NOMO-1 treated with DMSO at 0.1 percent for 48 hours (cell line): ENCODE measurements at regions not wholly inside any gene's neighbourhood (a gene's known extent, or its start where the extent isn't known, plus 50 kb on each side); places are given as distances from the start of the nearest gene placed in this dataset.
"Not testable (repeated sequence)": the region's sequence is repeated elsewhere in the genome, so short reads cannot be mapped to it uniquely, and the experiment has no call there.

Experiments
- DNase-seq: peaks from one replicate; lab custom pipeline; 2025; ENCODE audit not compliant: unreplicated experiment; lab: John Stamatoyannopoulos, UW

GRCh38 chr18:78875778-78876650, 103.6 kb upstream of the SALL3 start:
- no peak for DNase-seq

- DNase-seq, result no peak
Observed at GRCh38 chr18:78876868-78877267, 102.8 kb upstream of the SALL3 start.

- no peak for DNase-seq
Observed at GRCh38 chr18:78878335-78878734, 101.3 kb upstream of the SALL3 start.

GRCh38 chr18:78879072-78879883, 100.3 kb upstream of the SALL3 start:
- DNase-seq, result not testable (repeated sequence)

DNA sequence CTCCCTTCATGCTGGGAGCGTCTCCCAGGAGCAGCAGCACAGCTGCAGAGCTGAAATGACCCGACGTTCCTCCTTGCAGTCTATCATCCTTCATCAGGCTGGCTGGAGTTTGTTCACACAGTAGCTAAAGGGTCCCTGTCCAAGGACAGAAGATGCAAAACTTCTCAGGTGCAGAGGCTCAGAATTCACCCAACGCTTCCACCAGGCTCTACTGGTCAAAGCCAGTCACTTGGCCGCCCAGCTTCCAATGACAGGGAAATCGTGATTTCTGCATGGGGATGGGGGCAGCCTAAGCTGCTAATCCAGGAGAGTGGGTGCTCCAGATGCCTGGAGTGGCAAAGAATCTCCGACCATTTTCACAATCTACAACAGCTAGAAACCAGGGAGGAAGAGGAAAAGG, 97.0 kb upstream of the SALL3 start:
- DNase-seq, result no peak

DNA sequence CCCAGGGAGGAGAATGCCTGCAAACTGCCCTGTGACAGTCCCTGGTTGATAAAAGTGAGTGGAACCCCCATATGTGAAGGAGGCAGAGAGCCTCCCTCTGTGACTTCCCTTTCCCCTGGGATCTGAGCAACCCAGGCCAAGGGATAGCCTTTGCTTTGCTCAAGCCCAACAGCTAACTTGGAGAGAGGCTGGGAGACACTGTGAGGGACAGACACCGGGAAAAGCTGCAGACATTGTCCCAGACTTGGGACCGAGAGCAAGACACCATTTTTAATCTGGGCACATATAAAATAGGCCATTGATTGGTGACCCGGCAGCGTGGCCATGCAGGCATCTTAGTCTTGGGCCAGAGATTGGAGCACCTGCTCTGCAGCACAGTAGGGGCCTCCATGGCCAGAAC, 96.1 kb upstream of the SALL3 start:
- DNase-seq, result no peak

DNA sequence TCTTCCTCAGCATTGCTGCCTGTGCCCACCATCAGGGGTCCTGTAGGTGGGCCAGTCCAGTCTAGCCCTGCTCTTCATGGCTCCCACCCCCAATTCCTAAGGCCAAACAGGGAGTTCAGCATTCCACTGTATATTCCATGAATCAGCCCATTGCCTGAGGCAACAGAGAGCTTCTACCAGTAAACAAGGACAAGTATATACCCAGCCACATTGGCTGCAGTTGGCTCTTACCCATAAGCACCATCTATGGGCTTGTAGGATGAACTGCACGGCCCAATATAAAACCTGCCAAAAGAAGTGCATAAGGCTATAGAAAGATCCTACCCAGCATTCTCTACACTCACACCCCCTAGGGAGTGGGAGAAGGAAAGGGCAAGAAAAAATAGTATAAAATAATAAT, 95.1 kb upstream of the SALL3 start:
- no peak for DNase-seq

GRCh38 chr18:78889250-78889649, 90.4 kb upstream of the SALL3 start:
- no peak for DNase-seq

DNA sequence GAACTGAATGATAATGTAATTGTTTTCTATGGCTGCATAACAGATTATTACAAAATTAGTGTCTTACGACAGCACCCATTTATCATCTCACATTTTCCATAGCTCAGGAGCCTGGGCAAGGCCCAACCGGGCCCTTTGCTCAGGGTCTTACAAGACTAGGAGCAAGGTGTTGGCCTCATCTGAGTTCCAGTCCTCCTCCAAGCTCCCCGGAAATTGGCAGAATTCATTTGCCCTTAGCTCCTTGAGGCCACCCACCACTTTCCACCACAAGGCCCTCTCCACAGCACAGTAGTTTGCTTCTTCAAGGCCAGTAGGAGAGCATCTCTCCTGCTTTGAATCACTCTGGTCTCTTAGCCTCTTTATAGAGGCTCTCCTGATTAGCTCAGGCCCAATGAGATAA, 89.2 kb upstream of the SALL3 start:
- no peak for DNase-seq

GRCh38 chr18:78891185-78891762, 88.3 kb upstream of the SALL3 start:
- DNase-seq, result no peak

- DNase-seq, result no peak
Observed at GRCh38 chr18:78892177-78892576, 87.4 kb upstream of the SALL3 start.

DNA sequence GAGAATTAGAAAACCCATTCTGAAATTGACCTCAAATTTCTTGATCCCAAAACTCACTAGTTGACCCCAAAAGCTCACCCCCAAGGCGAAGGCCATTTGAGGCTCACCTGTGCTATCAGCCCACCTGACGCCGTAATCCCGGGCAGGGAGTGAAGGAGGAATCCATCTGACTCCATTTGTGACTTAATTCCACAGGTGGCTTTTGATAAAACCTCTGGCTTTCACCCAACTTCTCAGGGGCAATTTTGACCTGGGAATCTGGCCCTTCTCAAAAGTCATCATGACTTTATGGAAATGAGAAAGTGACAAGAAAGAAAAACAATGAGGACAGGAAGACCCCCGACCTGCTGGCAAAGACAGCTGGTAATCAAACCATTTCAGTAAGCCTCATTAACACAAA, 86.9 kb upstream of the SALL3 start:
- DNase-seq, result no peak

DNA sequence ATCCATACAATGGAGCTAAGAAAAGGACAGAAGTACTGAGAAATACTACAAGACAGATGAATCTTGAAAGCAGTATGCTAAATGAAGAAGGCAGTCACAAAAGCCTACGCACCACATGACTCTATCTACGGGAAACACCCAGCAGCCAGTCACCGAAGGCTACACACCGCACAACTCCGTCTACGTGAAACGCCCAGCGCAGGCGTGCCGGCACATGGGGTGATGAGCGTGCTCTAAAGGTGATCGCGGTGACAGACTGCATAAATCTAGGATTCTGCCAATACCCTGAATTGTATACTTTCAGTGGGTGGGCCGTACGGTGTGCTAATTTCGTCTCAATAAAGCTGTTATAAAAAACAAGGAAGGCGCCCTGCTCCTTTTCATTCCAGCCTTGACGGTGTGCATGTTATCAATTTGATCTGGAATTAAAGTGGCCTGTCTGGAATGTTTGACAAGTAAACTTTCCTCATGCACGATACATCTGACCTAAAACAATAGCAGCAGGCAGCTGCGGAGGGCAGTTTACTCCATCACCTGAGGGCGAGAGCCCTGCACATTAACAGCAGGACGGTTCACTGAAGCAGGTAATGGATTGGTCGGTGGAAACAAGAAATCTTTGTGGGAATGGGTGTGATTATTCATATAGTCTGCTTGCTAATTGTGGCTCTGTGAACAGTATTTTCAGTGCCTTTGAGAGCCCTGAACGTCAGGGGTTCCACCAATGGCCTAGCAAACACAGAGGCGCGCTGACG, 86.2 kb upstream of the SALL3 start:
- no peak for DNase-seq

GRCh38 chr18:78894033-78894305, 85.6 kb upstream of the SALL3 start:
- no peak for DNase-seq

- no peak for DNase-seq
Observed at GRCh38 chr18:78895207-78896001, 84.2 kb upstream of the SALL3 start.

DNA sequence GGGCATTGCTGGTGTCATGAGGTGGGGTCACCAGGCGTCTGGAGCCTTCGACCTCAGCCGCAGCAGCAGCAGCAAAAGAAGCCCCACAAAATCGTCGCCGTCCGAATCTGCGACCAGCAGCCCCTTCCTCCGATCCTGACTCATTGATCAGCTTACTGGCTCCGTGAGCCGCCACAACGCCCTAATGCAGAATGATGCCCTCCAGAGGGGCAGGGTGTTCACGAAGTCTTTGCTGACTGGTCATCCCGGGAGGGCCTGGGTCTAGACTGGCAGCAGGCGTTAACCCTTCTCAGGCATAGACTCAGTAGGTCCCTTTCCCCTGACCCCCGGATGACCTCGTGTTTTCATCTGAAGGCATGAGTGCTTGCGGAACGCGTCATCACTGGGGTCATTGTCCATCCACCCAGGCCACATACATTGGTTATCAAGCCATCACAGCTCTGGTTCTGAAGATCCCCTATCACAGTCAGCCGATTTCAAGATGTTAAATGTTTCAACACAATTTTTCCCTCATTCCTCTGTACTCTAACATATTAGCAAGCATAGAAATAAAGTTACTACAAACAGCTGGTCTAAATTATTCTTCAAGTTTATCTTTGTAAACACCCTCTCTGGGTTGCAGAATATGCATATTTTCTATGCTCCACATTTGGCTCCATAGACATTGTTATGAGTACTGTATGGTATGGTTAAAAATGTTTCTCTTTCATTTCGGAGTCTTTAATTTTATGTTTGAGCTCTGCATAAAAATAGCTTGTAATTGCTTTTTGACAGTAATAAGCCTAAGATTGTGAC, 83.3 kb upstream of the SALL3 start:
- no peak for DNase-seq

GRCh38 chr18:78898066-78898465, 81.6 kb upstream of the SALL3 start:
- DNase-seq, result no peak

DNA sequence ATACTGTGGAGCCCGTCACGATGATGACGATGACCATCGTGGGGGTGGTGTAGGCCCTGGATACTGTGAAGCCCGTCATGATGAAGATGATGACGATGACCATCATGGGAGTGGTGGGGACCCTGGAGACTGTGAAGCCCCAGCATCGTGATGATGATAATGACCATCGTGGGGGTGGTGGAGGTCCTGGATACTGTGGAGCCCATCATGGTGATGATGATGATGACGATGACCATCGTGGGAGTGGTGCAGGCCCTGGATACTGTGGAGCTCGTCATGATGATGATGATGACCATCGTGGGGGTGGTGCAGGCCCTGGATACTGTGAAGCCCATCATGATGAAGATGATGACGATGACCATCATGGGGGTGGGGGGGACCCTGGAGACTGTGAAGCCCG, 81.0 kb upstream of the SALL3 start:
- no peak for DNase-seq

DNA sequence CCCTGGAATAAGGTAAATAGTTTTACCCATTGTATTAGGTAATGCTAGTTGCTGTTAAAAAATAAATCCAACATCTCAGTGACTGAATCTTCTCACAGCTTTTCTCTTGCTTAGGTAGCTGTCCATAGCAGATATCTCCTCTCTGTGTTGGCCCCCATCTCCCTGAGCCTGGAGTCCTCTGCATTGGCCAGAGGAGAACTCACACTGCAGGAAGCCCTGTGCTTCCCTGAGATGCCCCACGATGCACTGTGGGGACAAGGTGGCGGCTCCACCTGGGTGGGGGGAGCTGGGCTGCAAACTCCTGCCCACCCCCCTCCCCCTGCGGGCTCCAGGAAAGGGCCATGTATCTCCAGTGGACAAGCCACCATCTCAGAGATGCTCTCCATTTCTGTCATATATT, 80.4 kb upstream of the SALL3 start:
- DNase-seq, result no peak
